H9 (cell line): ENCODE measurements at regions not wholly inside any gene's neighbourhood (a gene's known extent, or its start where the extent isn't known, plus 50 kb on each side); places are given as distances from the start of the nearest gene placed in this dataset. TPM values are rescaled to one million over a fixed set of nuclear protein-coding genes. Genes with fewer than 3 reads are reported as not detected.

ENCODE experiments used
- DNase-seq: peaks from one replicate; pipeline ENCODE4 v3.0.0-alpha.2; 2017
- H2AFZ ChIP-seq: one replicate; pipeline ENCODE4 v1.6.1; 2013; ENCODE audit warnings: mild to moderate bottlenecking, low read length, control low read depth, moderate library complexity
- H2AK5ac ChIP-seq: 2 replicates; pipeline ENCODE4 v1.6.1; 2013; ENCODE audit warnings: low read length, control low read depth, mixed read lengths; ENCODE audit not compliant: insufficient read length
- H2BK120ac ChIP-seq: one replicate; pipeline ENCODE4 v1.6.1; 2013; ENCODE audit warnings: low read depth, mild to moderate bottlenecking, low read length, control low read depth, inconsistent platforms; ENCODE audit not compliant: poor library complexity, severe bottlenecking
- H2BK12ac ChIP-seq: 2 replicates; pipeline ENCODE4 v1.6.1; 2013; ENCODE audit warnings: low read length, control low read depth, mixed read lengths, low read depth; ENCODE audit not compliant: insufficient read length
- H2BK15ac ChIP-seq: 2 replicates; pipeline ENCODE4 v1.6.1; 2013; ENCODE audit warnings: low read depth, low read length, control low read depth
- H2BK20ac ChIP-seq: one replicate; pipeline ENCODE4 v1.6.1; 2013; ENCODE audit warnings: low read depth, mild to moderate bottlenecking, low read length, control low read depth, inconsistent platforms; ENCODE audit not compliant: poor library complexity, severe bottlenecking
- H2BK5ac ChIP-seq: 2 replicates; pipeline ENCODE4 v1.6.1; 2013; ENCODE audit warnings: low read length, control low read depth, mixed read lengths; ENCODE audit not compliant: insufficient read length
- H3K14ac ChIP-seq: 2 replicates; pipeline ENCODE4 v1.6.1; 2013; ENCODE audit warnings: low read length, control low read depth; ENCODE audit not compliant: insufficient read depth
- H3K18ac ChIP-seq: 2 replicates; pipeline ENCODE4 v1.6.1; 2013; ENCODE audit warnings: low read depth, mild to moderate bottlenecking, mixed read lengths, low read length, control low read depth; ENCODE audit not compliant: insufficient read length
- H3K23ac ChIP-seq: 2 replicates; pipeline ENCODE4 v1.6.1; 2013; ENCODE audit warnings: low read length, control low read depth, mixed read lengths, low read depth; ENCODE audit not compliant: insufficient read length
- H3K23me2 ChIP-seq: 2 replicates; pipeline ENCODE4 v1.6.1; 2013; ENCODE audit warnings: low read depth, mild to moderate bottlenecking, mixed read lengths, low read length, control low read depth; ENCODE audit not compliant: insufficient read length, poor library complexity, severe bottlenecking
- H3K27ac ChIP-seq: 2 replicates; pipeline ENCODE4 v1.5.1; 2013; ENCODE audit warnings: low read length, control low read depth, mixed read lengths, low read depth; ENCODE audit not compliant: insufficient read length
- H3K27me3 ChIP-seq: 2 replicates; pipeline ENCODE4 v1.6.1; 2013; ENCODE audit warnings: low read length, control low read depth, inconsistent platforms; ENCODE audit not compliant: insufficient read depth
- H3K4ac ChIP-seq: 2 replicates; pipeline ENCODE4 v1.6.1; 2013; ENCODE audit warnings: low read depth, mild to moderate bottlenecking, control low read depth, inconsistent platforms, low read length, moderate library complexity
- H3K4me1 ChIP-seq: 2 replicates; pipeline ENCODE4 v1.6.1; 2013; ENCODE audit warnings: low read length, control low read depth, inconsistent platforms; ENCODE audit not compliant: insufficient read depth
- H3K4me2 ChIP-seq: 2 replicates; pipeline ENCODE4 v1.6.1; 2013; ENCODE audit warnings: low read length, control low read depth, mixed read lengths; ENCODE audit not compliant: insufficient read length, insufficient read depth
- H3K56ac ChIP-seq: 2 replicates; pipeline ENCODE4 v1.6.1; 2013; ENCODE audit warnings: low read depth, mild to moderate bottlenecking, mixed read lengths, low read length, control low read depth; ENCODE audit not compliant: insufficient read length
- H3K79me1 ChIP-seq: 2 replicates; pipeline ENCODE4 v1.6.1; 2013; ENCODE audit warnings: low read depth, mild to moderate bottlenecking, moderate library complexity, low read length, control low read depth, inconsistent platforms; ENCODE audit not compliant: insufficient read depth, poor library complexity, severe bottlenecking
- H3K79me2 ChIP-seq: 2 replicates; pipeline ENCODE4 v1.6.1; 2013; ENCODE audit warnings: low read length, control low read depth, inconsistent platforms; ENCODE audit not compliant: insufficient read depth
- H3K9ac ChIP-seq: 2 replicates; pipeline ENCODE4 v1.6.1; 2013; ENCODE audit warnings: low read length, control low read depth, mixed read lengths; ENCODE audit not compliant: insufficient read length; ENCODE audit errors: extremely low read depth
- H3K9me3 ChIP-seq: one replicate; pipeline ENCODE4 v1.6.1; 2013; ENCODE audit warnings: low read depth, low read length, inconsistent platforms; ENCODE audit not compliant: control insufficient read depth
- H3T11ph ChIP-seq: one replicate; pipeline ENCODE4 v1.6.1; 2013; ENCODE audit warnings: mild to moderate bottlenecking, low read length, control low read depth, inconsistent platforms
- H4K20me1 ChIP-seq: one replicate; pipeline ENCODE4 v1.6.1; 2013; ENCODE audit not compliant: control insufficient read depth, insufficient read length, insufficient read depth
- H4K5ac ChIP-seq: 2 replicates; pipeline ENCODE4 v1.6.1; 2013; ENCODE audit warnings: low read depth, mild to moderate bottlenecking, mixed read lengths, low read length, control low read depth; ENCODE audit not compliant: insufficient read length
- H4K8ac ChIP-seq: replicated peaks from 2 replicates; pipeline ENCODE4 v1.6.1; 2013; ENCODE audit warnings: low read length, control low read depth, mixed read lengths, low read depth; ENCODE audit not compliant: insufficient read length
- H4K91ac ChIP-seq: 2 replicates; pipeline ENCODE4 v1.6.1; 2013; ENCODE audit warnings: low read depth, mild to moderate bottlenecking, moderate library complexity, mixed read lengths, low read length, control low read depth; ENCODE audit not compliant: insufficient read length
- H3K27ac Mint-ChIP-seq, 3 experiments: 2 replicates in 2 of 3; 3 replicates in 1 of 3; pipeline ENCODE4 v1.8.0; 2020 to 2021; ENCODE audit warnings: mixed read lengths in 3 of 3, mild to moderate bottlenecking in 1 of 3, moderate library complexity in 1 of 3
- H3K27me3 Mint-ChIP-seq: 2 replicates; pipeline ENCODE4 v1.8.0; 2021; ENCODE audit warnings: low read depth, mild to moderate bottlenecking, moderate library complexity, mixed read lengths
- H3K36me3 Mint-ChIP-seq, 3 experiments: 2 replicates in 2 of 3; 3 replicates in 1 of 3; pipeline ENCODE4 v1.8.0; 2020 to 2021; ENCODE audit warnings: low read depth in 3 of 3, mixed read lengths in 3 of 3; ENCODE audit not compliant: insufficient read depth in 1 of 3
- H3K4me1 Mint-ChIP-seq, 2 experiments: 2 replicates each; pipeline ENCODE4 v1.8.0; 2020; ENCODE audit warnings: mixed read lengths in 2 of 2
- H3K4me3 Mint-ChIP-seq, 2 experiments: 2 replicates in 1 of 2; 3 replicates in 1 of 2; pipeline ENCODE4 v1.8.0; 2020 to 2021; ENCODE audit warnings: mild to moderate bottlenecking in 2 of 2, mixed read lengths in 2 of 2, moderate library complexity in 1 of 2
- H3K9me3 Mint-ChIP-seq, 2 experiments: 2 replicates in 1 of 2; 3 replicates in 1 of 2; pipeline ENCODE4 v1.8.0; 2020; ENCODE audit warnings: mild to moderate bottlenecking in 2 of 2, mixed read lengths in 2 of 2, moderate library complexity in 1 of 2
- WGBS: extraction: QIAGEN DNeasy Blood & Tissue Kit; methylation state at CpG from one replicate; pipeline ENCODE4 v1.1.7; 2013; ENCODE audit warnings: missing lambda C conversion rate, low lambda C conversion rate, mixed read lengths; ENCODE audit not compliant: insufficient read length; ENCODE audit errors: extremely low coverage; 5-methylcytosine and 5-hydroxymethylcytosine counted together
- microRNA-seq: library from miRNA; unstranded; fragments of <30 nt; microRNA quantifications from one replicate; pipeline ENCODE4, GENCODE V29; 2020; ENCODE audit warnings: borderline microRNAs expressed
- TF ChIP-seq, protein P1 (sequence below): fragments of 200-600 bp; sonication (generic); conservative IDR thresholded peaks from 3 replicates; pipeline ENCODE4 v1.8.0; 2021; ENCODE audit warnings: antibody characterized with exemption, mild to moderate bottlenecking

- Histone ChIP-seq H3K9ac (no peak overlapping the region), H3K4me1 (no peaks in the 10 kb centered on the region), H3K9me3 (no peaks in the 10 kb centered on the region), H3K27me3 (no peaks in the 10 kb centered on the region), H3K79me1 (no peaks in the 10 kb centered on the region), H4K20me1 (no peaks in the 10 kb centered on the region), H4K5ac (no peak overlapping the region), H2AFZ (no peak overlapping the region), H3K79me2 (no peaks in the 10 kb centered on the region), H3K4me2 (no peak overlapping the region), H3K18ac (no peak overlapping the region), H2BK5ac (no peak overlapping the region), H4K8ac (no peak overlapping the region), H3K23ac (no peak overlapping the region), H3K23me2 (no peaks in the 10 kb centered on the region), H3T11ph (no peak overlapping the region), H2BK12ac (no peak overlapping the region), H4K91ac (no peak overlapping the region), H3K14ac (no peak overlapping the region), H3K56ac (no peak overlapping the region), H3K27ac (no peak overlapping the region), H2BK120ac (no peak overlapping the region), H2BK15ac (no peak overlapping the region), H2AK5ac (no peak overlapping the region), H3K4ac (no peak overlapping the region), H2BK20ac (no peak overlapping the region)
- H3K27me3 Mint-ChIP-seq: peaks cover 1% of the 10 kb centered on the region; the same call in 1 of the 2 replicates
- TF ChIP-seq, protein P1, sequence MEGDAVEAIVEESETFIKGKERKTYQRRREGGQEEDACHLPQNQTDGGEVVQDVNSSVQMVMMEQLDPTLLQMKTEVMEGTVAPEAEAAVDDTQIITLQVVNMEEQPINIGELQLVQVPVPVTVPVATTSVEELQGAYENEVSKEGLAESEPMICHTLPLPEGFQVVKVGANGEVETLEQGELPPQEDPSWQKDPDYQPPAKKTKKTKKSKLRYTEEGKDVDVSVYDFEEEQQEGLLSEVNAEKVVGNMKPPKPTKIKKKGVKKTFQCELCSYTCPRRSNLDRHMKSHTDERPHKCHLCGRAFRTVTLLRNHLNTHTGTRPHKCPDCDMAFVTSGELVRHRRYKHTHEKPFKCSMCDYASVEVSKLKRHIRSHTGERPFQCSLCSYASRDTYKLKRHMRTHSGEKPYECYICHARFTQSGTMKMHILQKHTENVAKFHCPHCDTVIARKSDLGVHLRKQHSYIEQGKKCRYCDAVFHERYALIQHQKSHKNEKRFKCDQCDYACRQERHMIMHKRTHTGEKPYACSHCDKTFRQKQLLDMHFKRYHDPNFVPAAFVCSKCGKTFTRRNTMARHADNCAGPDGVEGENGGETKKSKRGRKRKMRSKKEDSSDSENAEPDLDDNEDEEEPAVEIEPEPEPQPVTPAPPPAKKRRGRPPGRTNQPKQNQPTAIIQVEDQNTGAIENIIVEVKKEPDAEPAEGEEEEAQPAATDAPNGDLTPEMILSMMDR: no peak
- H3K9me3 Mint-ChIP-seq: no peaks in the 10 kb centered on the region; a peak in 1 of 5 replicates
- DNase-seq: no peak
- peaks cover 0 to 5% (median 0%) of the 10 kb centered on the region in 3 experiments; a peak in 2 of 7 replicates for H3K36me3 Mint-ChIP-seq
- no peak overlapping the region for H3K27ac Mint-ChIP-seq
- H3K4me1 Mint-ChIP-seq: peaks cover 2 to 7% of the 10 kb centered on the region in 2 experiments; a peak in 3 of 4 replicates
- no peak overlapping the region for H3K4me3 Mint-ChIP-seq
- WGBS: no CpG with 5 or more reads among the region's 3 CpGs
Observed at GRCh38 chr6:19782588-19782987, 54.6 kb upstream of the ID4 start.

Small RNAs in the stretch of these regions (microRNA-seq; reads per million reads assigned to microRNA genes)
- gene MIR548A1: not detected
